HL-60 (cell line): ENCODE measurements at regions not wholly inside any gene's neighbourhood (a gene's known extent, or its start where the extent isn't known, plus 50 kb on each side); places are given as distances from the start of the nearest gene placed in this dataset.

Experiments used
- POLR2AphosphoS5 ChIP-seq: IDR thresholded peaks from 2 replicates; pipeline ENCODE4 v1.6.1; 2012; ENCODE audit warnings: low read depth
- TF ChIP-seq, protein P1 (sequence below): IDR thresholded peaks from one replicate; pipeline ENCODE4 v1.5.1; 2011; ENCODE audit warnings: low read length, control low read depth, inconsistent platforms; ENCODE audit not compliant: insufficient read depth
- TF ChIP-seq, protein P2 (sequence below): IDR thresholded peaks from 2 replicates; pipeline ENCODE4 v1.6.1; 2012; ENCODE audit warnings: low read depth; ENCODE audit not compliant: insufficient replicate concordance

DNA sequence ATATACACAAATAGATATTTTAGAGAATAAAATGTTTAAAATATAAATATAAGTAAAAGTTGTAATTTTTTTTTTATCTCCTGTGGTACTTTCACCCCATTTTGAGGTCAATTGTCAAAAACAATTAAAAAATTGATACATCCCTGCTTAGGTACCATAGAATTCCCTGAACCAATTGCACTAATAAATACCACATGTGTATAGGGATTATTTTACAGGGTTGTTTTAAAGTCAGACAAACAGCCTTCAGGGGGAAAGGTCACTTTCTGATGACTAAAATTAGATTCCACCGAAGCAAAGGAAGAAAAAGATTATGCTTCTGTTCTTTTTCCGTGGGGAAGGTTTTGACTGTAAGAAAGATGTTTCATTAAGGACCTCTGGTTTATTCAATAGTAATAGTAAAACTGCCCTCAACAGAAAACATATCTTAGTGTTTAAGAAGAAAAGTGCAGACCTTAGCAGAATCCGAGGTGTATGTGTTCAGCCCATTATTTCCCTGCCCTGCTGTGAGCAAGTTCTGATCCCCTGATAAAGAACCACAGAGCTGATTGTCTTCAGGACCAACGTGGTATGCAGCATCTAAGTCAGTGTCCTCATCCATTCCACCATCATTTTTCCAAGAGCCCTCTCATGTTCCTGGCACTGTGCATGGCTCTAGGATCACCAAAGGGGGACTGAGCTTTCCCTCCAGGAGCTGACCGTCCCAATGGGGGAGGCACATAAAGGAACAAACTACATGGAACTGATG, 132.9 kb upstream of the IL12A start:
- TF ChIP-seq, protein P1, sequence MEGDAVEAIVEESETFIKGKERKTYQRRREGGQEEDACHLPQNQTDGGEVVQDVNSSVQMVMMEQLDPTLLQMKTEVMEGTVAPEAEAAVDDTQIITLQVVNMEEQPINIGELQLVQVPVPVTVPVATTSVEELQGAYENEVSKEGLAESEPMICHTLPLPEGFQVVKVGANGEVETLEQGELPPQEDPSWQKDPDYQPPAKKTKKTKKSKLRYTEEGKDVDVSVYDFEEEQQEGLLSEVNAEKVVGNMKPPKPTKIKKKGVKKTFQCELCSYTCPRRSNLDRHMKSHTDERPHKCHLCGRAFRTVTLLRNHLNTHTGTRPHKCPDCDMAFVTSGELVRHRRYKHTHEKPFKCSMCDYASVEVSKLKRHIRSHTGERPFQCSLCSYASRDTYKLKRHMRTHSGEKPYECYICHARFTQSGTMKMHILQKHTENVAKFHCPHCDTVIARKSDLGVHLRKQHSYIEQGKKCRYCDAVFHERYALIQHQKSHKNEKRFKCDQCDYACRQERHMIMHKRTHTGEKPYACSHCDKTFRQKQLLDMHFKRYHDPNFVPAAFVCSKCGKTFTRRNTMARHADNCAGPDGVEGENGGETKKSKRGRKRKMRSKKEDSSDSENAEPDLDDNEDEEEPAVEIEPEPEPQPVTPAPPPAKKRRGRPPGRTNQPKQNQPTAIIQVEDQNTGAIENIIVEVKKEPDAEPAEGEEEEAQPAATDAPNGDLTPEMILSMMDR: no peak
- no peak for TF ChIP-seq POLR2AphosphoS5
- TF ChIP-seq, protein P2, sequence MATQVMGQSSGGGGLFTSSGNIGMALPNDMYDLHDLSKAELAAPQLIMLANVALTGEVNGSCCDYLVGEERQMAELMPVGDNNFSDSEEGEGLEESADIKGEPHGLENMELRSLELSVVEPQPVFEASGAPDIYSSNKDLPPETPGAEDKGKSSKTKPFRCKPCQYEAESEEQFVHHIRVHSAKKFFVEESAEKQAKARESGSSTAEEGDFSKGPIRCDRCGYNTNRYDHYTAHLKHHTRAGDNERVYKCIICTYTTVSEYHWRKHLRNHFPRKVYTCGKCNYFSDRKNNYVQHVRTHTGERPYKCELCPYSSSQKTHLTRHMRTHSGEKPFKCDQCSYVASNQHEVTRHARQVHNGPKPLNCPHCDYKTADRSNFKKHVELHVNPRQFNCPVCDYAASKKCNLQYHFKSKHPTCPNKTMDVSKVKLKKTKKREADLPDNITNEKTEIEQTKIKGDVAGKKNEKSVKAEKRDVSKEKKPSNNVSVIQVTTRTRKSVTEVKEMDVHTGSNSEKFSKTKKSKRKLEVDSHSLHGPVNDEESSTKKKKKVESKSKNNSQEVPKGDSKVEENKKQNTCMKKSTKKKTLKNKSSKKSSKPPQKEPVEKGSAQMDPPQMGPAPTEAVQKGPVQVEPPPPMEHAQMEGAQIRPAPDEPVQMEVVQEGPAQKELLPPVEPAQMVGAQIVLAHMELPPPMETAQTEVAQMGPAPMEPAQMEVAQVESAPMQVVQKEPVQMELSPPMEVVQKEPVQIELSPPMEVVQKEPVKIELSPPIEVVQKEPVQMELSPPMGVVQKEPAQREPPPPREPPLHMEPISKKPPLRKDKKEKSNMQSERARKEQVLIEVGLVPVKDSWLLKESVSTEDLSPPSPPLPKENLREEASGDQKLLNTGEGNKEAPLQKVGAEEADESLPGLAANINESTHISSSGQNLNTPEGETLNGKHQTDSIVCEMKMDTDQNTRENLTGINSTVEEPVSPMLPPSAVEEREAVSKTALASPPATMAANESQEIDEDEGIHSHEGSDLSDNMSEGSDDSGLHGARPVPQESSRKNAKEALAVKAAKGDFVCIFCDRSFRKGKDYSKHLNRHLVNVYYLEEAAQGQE: no peak
